Astrocyte (in vitro differentiated cells and primary cell): ENCODE measurements at regions not wholly inside any gene's neighbourhood (a gene's known extent, or its start where the extent isn't known, plus 50 kb on each side); places are given as distances from the start of the nearest gene placed in this dataset.
"Not testable (repeated sequence)": the region's sequence is repeated elsewhere in the genome, so short reads cannot be mapped to it uniquely, and the experiment has no call there.

Experiments
- CTCF ChIP-seq: IDR thresholded peaks from 2 replicates; pipeline ENCODE4 v1.5.1; 2011; ENCODE audit warnings: low read depth, mild to moderate bottlenecking, inconsistent platforms, low read length, moderate library complexity; ENCODE audit not compliant: insufficient read depth
- EZH2 ChIP-seq: IDR thresholded peaks from 2 replicates; pipeline ENCODE4 v1.6.1; 2012; ENCODE audit warnings: mild to moderate bottlenecking, low read length, inconsistent platforms; ENCODE audit not compliant: insufficient read depth

DNA sequence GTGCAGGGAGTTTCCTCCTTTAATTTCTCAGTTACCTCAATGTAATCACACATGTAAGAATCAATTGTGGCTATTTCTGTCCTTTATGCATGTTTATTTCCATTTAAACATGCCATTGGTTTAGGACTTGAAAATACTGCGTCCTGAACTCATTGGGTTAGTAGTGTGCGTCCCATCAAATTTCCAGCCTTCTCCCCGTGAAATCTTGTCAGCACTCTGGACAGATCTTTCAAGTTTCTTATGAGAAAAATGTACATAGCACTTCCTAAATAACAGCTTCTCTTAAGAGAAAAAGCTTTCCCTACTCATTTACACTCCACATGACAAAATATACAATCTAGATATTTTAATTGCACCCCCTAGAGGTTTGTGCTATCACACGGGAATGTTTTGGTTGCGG, 353.9 kb upstream of the FOLH1 start:
- TF ChIP-seq CTCF, EZH2: not testable (repeated sequence)
